ENCODE measurements at regions not wholly inside any gene's neighbourhood (a gene's known extent, or its start where the extent isn't known, plus 50 kb on each side); places are given as distances from the start of the nearest gene placed in this dataset.

DNA sequence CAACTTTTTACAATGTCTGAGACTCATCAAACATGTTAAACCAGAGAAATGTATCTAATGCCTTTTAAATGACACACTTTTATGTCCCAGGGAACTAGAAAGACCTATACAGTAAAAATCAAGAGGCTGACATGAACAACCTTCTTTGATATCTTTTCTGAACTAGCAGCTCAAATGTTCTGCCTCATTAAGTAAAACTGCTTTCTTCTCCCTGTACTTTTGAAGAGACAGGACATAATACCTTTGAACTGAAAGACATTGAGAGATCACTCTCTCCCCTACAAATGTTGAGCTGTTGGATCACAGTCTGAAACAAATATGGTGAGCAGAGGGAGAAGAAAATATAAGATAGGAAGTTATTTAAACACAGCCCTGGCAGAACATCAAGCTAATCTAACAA, 123.0 kb downstream of the FAM181B start:
- TF ChIP-seq CEBPB (IDR thresholded peaks at IDR 0.05), result no peak
- TF ChIP-seq, protein P1, sequence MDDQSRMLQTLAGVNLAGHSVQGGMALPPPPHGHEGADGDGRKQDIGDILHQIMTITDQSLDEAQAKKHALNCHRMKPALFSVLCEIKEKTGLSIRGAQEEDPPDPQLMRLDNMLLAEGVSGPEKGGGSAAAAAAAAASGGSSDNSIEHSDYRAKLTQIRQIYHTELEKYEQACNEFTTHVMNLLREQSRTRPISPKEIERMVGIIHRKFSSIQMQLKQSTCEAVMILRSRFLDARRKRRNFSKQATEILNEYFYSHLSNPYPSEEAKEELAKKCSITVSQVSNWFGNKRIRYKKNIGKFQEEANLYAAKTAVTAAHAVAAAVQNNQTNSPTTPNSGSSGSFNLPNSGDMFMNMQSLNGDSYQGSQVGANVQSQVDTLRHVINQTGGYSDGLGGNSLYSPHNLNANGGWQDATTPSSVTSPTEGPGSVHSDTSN (IDR thresholded peaks at IDR 0.05), result no peak
- TF ChIP-seq, protein P2, sequence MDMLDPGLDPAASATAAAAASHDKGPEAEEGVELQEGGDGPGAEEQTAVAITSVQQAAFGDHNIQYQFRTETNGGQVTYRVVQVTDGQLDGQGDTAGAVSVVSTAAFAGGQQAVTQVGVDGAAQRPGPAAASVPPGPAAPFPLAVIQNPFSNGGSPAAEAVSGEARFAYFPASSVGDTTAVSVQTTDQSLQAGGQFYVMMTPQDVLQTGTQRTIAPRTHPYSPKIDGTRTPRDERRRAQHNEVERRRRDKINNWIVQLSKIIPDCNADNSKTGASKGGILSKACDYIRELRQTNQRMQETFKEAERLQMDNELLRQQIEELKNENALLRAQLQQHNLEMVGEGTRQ (IDR thresholded peaks at IDR 0.05), result no peak
- TF ChIP-seq RAD21 (conservative IDR thresholded peaks at IDR 0.05 in 1 of 2, IDR thresholded peaks at IDR 0.05 in 1 of 2), result no peak
